ENCODE measurements at regions not wholly inside any gene's neighbourhood (a gene's known extent, or its start where the extent isn't known, plus 50 kb on each side); places are given as distances from the start of the nearest gene placed in this dataset.

GRCh38 chr3:144119633-144120032 lies 148.0 kb downstream of the DIPK2A start:
- H3K9me3 Mint-ChIP-seq (ENCODE audit: unreplicated experiment): no peaks in the 10 kb centered on the region
- intact Hi-C loops (cut with micrococcal nuclease): no loop called here
- TF ChIP-seq, protein P1, sequence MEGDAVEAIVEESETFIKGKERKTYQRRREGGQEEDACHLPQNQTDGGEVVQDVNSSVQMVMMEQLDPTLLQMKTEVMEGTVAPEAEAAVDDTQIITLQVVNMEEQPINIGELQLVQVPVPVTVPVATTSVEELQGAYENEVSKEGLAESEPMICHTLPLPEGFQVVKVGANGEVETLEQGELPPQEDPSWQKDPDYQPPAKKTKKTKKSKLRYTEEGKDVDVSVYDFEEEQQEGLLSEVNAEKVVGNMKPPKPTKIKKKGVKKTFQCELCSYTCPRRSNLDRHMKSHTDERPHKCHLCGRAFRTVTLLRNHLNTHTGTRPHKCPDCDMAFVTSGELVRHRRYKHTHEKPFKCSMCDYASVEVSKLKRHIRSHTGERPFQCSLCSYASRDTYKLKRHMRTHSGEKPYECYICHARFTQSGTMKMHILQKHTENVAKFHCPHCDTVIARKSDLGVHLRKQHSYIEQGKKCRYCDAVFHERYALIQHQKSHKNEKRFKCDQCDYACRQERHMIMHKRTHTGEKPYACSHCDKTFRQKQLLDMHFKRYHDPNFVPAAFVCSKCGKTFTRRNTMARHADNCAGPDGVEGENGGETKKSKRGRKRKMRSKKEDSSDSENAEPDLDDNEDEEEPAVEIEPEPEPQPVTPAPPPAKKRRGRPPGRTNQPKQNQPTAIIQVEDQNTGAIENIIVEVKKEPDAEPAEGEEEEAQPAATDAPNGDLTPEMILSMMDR (IDR thresholded peaks at IDR 0.05; ENCODE audit: unreplicated experiment): no peak
- BruUV-seq (replicated peaks): no TSS peak
- no peak for DNase-seq (ENCODE audit: unreplicated experiment)
- no peak overlapping the region for H3K27ac Mint-ChIP-seq (ENCODE audit: low read depth, unreplicated experiment)
- H3K4me1 Mint-ChIP-seq (ENCODE audit: insufficient read depth, unreplicated experiment): no peaks in the 10 kb centered on the region
- CTCF ChIA-PET: no interaction called here
- H3K36me3 Mint-ChIP-seq (ENCODE audit: insufficient read depth, unreplicated experiment): no peaks in the 10 kb centered on the region
- POLR2A ChIA-PET: no interaction called here
- H3K27me3 Mint-ChIP-seq (ENCODE audit: insufficient read depth, unreplicated experiment): no peaks in the 10 kb centered on the region
- no peak overlapping the region for H3K4me3 Mint-ChIP-seq (ENCODE audit: unreplicated experiment)

- CTCF ChIA-PET: interaction anchor here (0.6 kb wide), 1 partner anchor 83 kb away, joined by 3 read pairs; no protein-coding TSS in a partner anchor
- Mint-ChIP-seq H3K4me1 (ENCODE audit: insufficient read depth, unreplicated experiment) (no peaks in the 10 kb centered on the region), H3K27ac (ENCODE audit: low read depth, unreplicated experiment) (no peak overlapping the region), H3K4me3 (ENCODE audit: unreplicated experiment) (no peak overlapping the region), H3K27me3 (ENCODE audit: insufficient read depth, unreplicated experiment) (no peaks in the 10 kb centered on the region), H3K36me3 (ENCODE audit: insufficient read depth, unreplicated experiment) (no peaks in the 10 kb centered on the region), H3K9me3 (ENCODE audit: unreplicated experiment) (no peaks in the 10 kb centered on the region)
- intact Hi-C loops (cut with micrococcal nuclease): no loop called here
- no TSS peak for BruUV-seq (replicated peaks)
- TF ChIP-seq, protein P1 (IDR thresholded peaks at IDR 0.05; ENCODE audit: unreplicated experiment): no peak
- POLR2A ChIA-PET: no interaction called here
- no peak for DNase-seq (ENCODE audit: unreplicated experiment)
Observed at GRCh38 chr3:144121661-144122060, 150.0 kb downstream of the DIPK2A start.

DNA sequence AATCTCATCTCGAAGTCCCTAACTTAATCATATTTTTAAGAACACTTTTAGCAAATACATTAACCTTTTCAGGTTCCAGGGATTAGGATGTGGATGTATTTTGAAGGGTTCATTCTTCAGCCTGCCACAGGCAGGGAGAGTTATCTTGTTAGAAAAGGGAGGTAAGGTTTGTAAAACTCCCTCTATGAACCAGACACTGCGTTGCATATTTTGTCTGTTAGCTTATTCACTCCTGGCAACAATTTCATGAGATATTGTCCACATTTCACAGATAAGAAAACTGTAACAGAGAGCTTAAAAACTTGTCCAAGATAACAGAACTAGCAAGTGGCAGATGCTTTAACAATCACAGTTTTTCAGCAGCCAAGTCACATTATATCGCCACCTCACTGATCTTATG lies 155.4 kb downstream of the DIPK2A start:
- intact Hi-C loops (cut with micrococcal nuclease): no loop called here
- Mint-ChIP-seq H3K36me3 (ENCODE audit: insufficient read depth, unreplicated experiment) (no peaks in the 10 kb centered on the region), H3K4me1 (ENCODE audit: insufficient read depth, unreplicated experiment) (no peaks in the 10 kb centered on the region), H3K27ac (ENCODE audit: low read depth, unreplicated experiment) (no peak overlapping the region), H3K4me3 (ENCODE audit: unreplicated experiment) (no peak overlapping the region), H3K27me3 (ENCODE audit: insufficient read depth, unreplicated experiment) (no peaks in the 10 kb centered on the region), H3K9me3 (ENCODE audit: unreplicated experiment) (no peaks in the 10 kb centered on the region)
- no TSS peak for BruUV-seq (replicated peaks)
- TF ChIP-seq, protein P1 (IDR thresholded peaks at IDR 0.05; ENCODE audit: unreplicated experiment): no peak
- CTCF ChIA-PET: no interaction called here
- POLR2A ChIA-PET: no interaction called here
- DNase-seq (ENCODE audit: unreplicated experiment): no peak

DNA sequence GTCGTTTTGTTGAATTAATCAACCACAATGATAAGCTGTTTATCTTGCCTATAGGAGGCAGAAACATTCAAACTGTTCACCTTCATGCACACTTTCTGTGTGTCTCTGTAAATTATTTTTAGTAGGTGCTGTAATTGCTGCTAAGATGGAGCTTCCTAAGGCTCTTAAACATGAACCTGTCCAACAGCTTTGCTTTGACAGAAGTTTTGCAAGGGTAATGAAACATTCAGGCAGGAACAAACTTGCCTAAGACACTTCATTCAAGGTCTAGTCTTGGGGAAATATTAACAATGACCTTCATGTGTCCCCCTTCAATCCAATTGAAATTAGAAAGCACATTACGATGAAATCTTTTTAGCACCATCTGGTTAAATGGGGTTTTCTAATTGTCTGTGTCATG lies 156.1 kb downstream of the DIPK2A start:
- Mint-ChIP-seq H3K36me3 (ENCODE audit: insufficient read depth, unreplicated experiment) (no peaks in the 10 kb centered on the region), H3K4me1 (ENCODE audit: insufficient read depth, unreplicated experiment) (no peaks in the 10 kb centered on the region), H3K27me3 (ENCODE audit: insufficient read depth, unreplicated experiment) (no peaks in the 10 kb centered on the region), H3K27ac (ENCODE audit: low read depth, unreplicated experiment) (no peak overlapping the region), H3K9me3 (ENCODE audit: unreplicated experiment) (no peaks in the 10 kb centered on the region), H3K4me3 (ENCODE audit: unreplicated experiment) (no peak overlapping the region)
- TF ChIP-seq, protein P1 (IDR thresholded peaks at IDR 0.05; ENCODE audit: unreplicated experiment): no peak
- BruUV-seq (replicated peaks): no TSS peak
- CTCF ChIA-PET: no interaction called here
- DNase-seq (ENCODE audit: unreplicated experiment): no peak
- intact Hi-C loops (cut with micrococcal nuclease): no loop called here
- POLR2A ChIA-PET: no interaction called here
